Duodenal mucosa (tissue), 2 donors: ENCODE measurements at regions not wholly inside any gene's neighbourhood (a gene's known extent, or its start where the extent isn't known, plus 50 kb on each side); places are given as distances from the start of the nearest gene placed in this dataset.

Experiments
- H3K27ac ChIP-seq: one replicate; pipeline ENCODE4 v1.7.0; 2013; ENCODE audit warnings: low read depth, low read length
- H3K27me3 ChIP-seq, 2 donors: one replicate each; pipeline ENCODE4 v1.7.0; 2013; ENCODE audit warnings: low read length in 2 of 2, control low read depth in 1 of 2; ENCODE audit not compliant: insufficient read depth in 2 of 2, control insufficient read depth in 1 of 2
- H3K36me3 ChIP-seq, 2 donors: one replicate each; pipeline ENCODE4 v1.7.0; 2013; ENCODE audit warnings: low read length in 2 of 2, control low read depth in 1 of 2; ENCODE audit not compliant: insufficient read depth in 2 of 2, control insufficient read depth in 1 of 2
- H3K4me1 ChIP-seq, 2 donors: one replicate each; pipeline ENCODE4 v1.7.0; 2013; ENCODE audit warnings: low read length in 2 of 2, control low read depth in 1 of 2; ENCODE audit not compliant: insufficient read depth in 2 of 2, control insufficient read depth in 1 of 2
- H3K4me3 ChIP-seq, 2 donors: one replicate each; pipeline ENCODE4 v1.7.0; 2013; ENCODE audit warnings: low read length in 2 of 2, low read depth in 1 of 2
- H3K9ac ChIP-seq, 2 donors: one replicate each; pipeline ENCODE4 v1.7.0; 2013; ENCODE audit warnings: low read length in 2 of 2, low read depth in 1 of 2
- H3K9me3 ChIP-seq, 2 donors: one replicate each; pipeline ENCODE4 v1.7.0; 2013; ENCODE audit warnings: low read length in 2 of 2, control low read depth in 1 of 2; ENCODE audit not compliant: control insufficient read depth in 1 of 2

DNA sequence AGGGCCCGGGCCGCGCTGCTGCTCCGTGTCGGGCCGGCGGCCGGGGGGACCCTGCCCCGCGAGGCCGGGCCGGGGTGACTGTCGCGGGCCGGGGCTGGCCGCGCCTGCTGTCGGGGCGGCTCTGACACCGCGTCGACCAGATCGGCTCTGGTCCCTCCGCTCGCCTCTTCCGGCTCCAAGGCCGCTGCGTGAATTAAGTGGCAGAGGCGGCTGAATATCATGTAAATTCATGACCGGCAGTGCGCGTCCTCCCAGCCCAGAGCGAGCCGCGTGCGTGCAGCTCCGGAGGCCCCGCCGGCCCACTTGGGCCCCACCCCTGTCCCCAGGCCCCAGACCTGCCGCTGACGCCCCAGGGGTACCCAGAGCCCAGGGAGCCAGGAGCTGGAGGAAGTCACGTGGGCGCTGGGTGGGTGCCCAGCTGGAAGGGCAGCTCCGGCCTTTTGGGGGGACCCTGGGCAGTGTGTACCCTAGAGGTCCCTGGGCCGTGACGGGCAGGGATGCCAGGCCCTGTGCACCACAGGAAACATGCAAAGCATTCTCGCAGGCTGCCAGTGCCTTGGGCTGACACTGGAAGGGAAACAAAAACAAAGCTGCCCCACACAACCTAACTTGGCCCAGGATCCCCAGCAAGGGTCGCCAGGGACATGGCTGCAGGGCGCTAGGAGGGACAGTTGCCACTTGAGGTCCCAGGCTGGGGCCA, 584.0 kb upstream of the MKI67 start:
- Histone ChIP-seq H3K27ac (no peak overlapping the region), H3K9me3 (no peaks in the 10 kb centered on the region), H3K9ac (no peak overlapping the region), H3K4me1 (no peaks in the 10 kb centered on the region), H3K27me3 (no peaks in the 10 kb centered on the region), H3K36me3 (no peaks in the 10 kb centered on the region), H3K4me3 (no peak overlapping the region)

DNA sequence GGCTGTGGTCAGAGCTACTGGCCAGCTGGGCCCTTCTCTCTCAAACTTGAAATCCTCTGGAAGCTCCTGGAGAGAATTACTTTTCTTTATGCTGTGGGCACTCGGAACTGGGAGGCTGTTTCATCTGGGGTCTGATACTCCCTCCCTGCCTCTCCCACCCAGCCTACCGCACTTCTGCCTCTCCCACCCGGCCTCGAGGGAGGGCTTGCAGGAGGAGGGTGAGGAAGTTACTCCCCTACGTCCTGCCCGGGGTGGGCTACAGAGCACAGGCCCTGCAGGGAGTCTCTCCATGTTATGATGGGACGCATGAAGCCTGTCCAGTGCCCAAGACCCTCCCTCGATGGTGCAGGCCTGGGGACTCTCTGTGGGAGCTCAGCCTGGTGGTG, 584.6 kb upstream of the MKI67 start:
- H3K27ac ChIP-seq = no peak overlapping the region
- H3K9me3 ChIP-seq = no peaks in the 10 kb centered on the region
- no peaks in the 10 kb centered on the region for H3K4me1 ChIP-seq
- no peak overlapping the region for H3K4me3 ChIP-seq
- no peaks in the 10 kb centered on the region for H3K36me3 ChIP-seq
- no peak overlapping the region for H3K9ac ChIP-seq
- H3K27me3 ChIP-seq = no peaks in the 10 kb centered on the region

DNA sequence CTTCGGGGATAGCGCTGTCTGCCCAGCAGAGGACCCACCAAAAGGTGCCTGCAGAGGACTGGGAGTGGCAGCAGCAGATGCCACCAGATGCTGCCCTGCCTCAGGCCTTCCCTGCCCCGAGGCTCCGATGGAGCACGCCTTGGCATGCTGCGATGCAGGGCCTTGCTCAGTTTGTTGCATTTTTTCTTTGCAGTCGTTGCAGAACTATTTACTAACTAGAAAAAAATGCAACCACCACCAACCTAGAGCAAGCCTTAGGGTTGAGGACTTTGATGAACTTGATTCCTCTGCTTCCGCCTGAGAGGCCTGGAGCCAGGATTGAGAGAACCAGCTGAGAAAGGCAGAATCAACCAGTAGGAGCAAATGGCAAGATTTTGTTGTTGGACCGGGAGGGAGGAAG, 585.6 kb upstream of the MKI67 start:
- no peaks in the 10 kb centered on the region for H3K36me3 ChIP-seq
- no peaks in the 10 kb centered on the region for H3K4me1 ChIP-seq
- no peak overlapping the region for H3K9ac ChIP-seq
- H3K27me3 ChIP-seq = no peaks in the 10 kb centered on the region
- H3K27ac ChIP-seq = no peak overlapping the region
- H3K9me3 ChIP-seq = no peaks in the 10 kb centered on the region
- no peak overlapping the region for H3K4me3 ChIP-seq

DNA sequence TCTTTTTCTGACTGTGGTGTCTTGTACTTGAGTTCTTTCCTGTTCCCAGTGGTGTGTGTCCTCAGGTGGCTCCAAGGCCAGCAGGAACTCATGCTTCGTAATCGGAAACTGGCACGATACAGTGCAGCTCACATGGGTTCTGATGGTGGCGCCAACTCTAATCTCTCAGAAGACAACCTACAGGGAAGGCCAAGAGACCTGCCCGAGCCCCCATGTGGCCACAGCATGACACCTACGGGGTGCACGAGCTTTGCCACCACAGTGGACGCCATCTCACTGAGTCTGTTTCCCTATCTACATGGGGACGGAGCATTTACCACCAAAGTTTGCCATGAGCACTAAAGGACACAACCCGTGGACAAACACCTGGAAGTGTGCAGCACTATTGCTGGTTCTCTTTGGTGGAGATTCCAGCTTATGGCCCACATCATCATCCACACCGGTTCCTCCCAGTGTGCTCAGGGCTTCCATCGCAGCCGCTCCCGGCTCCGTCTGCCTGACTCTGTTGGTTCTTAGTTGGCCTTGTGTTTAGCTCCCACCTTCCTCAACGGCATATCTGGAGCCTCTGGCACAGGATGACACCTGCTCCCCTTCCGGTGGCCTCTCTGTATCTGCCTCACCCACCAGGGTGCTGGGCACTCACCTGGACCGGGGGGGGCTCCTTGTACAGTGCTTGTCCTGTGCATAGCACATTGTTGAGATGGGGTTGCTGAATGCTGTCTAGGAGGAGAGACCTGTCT, 586.6 kb upstream of the MKI67 start:
- no peak overlapping the region for H3K4me3 ChIP-seq
- H3K4me1 ChIP-seq = no peaks in the 10 kb centered on the region
- no peaks in the 10 kb centered on the region for H3K27me3 ChIP-seq
- no peak overlapping the region for H3K27ac ChIP-seq
- H3K9ac ChIP-seq = no peak overlapping the region
- H3K36me3 ChIP-seq = no peaks in the 10 kb centered on the region
- H3K9me3 ChIP-seq = no peaks in the 10 kb centered on the region

DNA sequence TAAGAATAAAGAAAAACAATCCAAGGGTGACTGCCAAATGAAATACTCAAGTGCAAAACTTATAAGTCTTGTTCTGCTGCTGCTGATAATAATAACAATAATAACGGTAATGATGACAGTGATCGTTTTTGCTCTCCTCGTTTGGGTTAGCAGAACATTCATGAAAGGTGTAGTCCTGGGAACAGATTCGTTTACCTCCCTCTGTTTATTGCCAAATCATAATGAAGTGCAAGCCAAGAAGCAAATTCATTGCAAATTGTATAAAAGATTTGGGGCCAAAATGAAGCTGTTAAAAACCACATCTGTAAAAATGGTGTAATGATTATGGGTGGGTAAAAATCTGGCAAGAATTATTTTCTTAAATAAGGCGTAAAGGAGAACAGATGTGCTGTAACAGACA, 587.2 kb upstream of the MKI67 start:
- Histone ChIP-seq H3K9me3 (no peaks in the 10 kb centered on the region), H3K4me1 (no peaks in the 10 kb centered on the region), H3K27ac (no peak overlapping the region), H3K27me3 (no peaks in the 10 kb centered on the region), H3K4me3 (no peak overlapping the region), H3K36me3 (no peaks in the 10 kb centered on the region), H3K9ac (no peak overlapping the region)

DNA sequence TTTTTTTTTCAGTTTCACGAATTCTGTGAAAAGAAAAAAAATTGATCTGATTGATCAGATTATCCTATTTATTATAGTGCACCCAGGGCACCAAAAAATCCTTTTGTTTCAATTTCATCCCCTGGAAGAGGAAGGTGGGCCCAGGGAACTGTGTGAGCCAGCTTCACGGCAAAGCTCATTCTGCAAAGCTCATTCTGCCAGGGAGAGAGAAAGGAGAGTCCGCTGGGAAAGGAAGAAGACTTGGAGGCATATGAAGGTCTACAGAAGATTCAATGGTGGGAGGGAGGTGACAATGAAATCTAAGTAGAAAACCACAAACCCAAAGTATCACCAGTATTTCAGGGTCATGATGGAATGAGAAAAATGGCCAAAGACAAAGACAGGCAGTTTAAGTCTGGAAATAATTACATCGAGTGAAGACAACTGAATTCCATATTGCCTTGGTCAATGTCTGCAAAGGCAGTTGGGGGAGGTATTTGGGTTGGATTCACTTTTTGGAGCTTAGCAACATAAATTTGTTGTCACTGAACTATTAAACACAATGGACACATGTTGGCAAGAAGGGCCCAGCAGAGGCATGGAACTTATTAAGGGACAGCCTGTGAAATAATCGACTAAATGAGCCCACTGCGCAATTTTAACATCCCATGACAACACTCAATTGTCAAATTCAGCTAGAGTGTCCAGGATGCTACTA, 587.8 kb upstream of the MKI67 start:
- no peaks in the 10 kb centered on the region for H3K4me1 ChIP-seq
- H3K36me3 ChIP-seq = no peaks in the 10 kb centered on the region
- H3K27ac ChIP-seq = no peak overlapping the region
- H3K9ac ChIP-seq = no peak overlapping the region
- H3K4me3 ChIP-seq = no peak overlapping the region
- H3K9me3 ChIP-seq = no peaks in the 10 kb centered on the region
- no peaks in the 10 kb centered on the region for H3K27me3 ChIP-seq

DNA sequence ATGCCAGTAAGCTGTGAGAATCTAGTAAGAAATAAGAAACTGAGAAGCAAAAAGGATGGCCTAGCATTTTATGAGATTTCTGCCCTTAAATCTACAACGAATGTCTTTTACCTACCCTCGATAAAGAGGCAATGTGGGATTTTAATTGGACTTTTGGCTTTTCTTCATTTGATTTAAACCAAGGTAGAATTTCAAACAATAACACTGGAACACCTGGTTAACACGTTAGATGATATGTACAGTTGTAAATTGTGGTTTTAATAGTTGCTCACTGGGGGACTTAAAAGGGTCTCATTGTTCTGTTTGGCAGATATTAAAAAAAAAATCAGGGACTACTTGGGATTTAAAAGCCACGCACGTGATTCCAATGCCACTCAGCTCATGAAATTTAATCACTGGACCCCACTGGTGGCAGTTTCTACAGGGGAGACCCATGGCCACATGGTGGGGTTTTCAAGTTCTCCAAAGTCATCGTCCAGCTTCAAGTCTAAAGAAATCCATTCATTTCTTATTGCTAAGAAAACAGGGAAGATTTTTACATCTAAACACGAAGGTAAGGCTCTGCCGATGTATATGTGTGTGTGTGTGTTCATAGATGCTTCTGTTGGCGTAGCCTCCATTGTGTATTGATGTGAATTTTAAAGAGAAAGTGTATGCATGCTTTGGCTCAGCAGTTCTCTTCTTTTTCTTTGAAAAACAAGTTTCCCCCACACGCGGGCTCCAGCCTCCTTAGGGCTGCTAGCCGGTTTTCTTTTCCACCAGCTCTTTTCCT, 588.6 kb upstream of the MKI67 start:
- Histone ChIP-seq H3K27ac (no peak overlapping the region), H3K9me3 (no peaks in the 10 kb centered on the region), H3K4me3 (no peak overlapping the region), H3K4me1 (no peaks in the 10 kb centered on the region), H3K36me3 (no peaks in the 10 kb centered on the region), H3K27me3 (no peaks in the 10 kb centered on the region), H3K9ac (no peak overlapping the region)

DNA sequence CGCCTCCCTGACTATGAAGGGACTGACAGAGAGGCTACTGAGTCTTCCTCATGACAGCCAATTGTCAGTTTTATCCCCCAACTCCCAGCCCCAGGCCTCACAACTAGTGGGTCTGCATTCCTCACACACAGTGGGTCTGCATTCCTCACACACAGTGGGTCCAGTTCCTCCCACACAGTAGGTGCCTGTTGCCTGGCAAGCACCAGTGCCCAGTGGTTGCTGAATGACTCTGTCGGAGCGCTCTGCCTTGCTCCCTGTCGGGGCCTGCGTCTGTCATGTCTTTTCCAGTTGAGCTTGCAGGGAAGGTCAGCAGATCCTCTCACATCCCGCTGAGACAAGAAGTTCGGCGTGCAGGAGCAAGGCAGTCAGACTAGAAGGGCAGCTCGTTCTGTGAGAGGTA, 590.0 kb upstream of the MKI67 start:
- Histone ChIP-seq H3K9me3 (no peaks in the 10 kb centered on the region), H3K4me1 (no peaks in the 10 kb centered on the region), H3K4me3 (no peak overlapping the region), H3K36me3 (no peaks in the 10 kb centered on the region), H3K27me3 (no peaks in the 10 kb centered on the region), H3K27ac (no peak overlapping the region), H3K9ac (no peak overlapping the region)

DNA sequence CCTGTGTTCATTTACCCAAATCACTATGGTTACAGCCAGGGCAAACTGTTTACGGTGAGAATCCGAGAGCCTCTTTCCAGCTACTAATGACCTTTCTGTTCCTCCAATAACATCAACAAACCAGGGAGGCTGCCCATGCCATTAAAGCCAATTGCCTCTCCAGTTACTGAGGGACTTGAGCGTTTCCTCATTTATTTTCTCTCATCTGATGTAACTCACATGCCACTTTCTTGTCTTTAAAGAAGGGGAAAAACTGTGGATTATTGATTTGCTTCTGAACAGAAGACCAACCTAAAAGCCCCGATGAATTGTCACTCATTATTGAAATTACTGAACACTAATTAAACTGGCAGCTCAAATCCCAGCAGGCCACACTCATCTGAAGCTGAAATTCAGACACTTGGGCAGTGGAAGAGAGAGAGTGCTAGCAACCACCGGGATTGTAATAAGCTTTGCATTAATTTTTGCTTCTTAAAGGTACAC, 595.8 kb upstream of the MKI67 start:
- no peak overlapping the region for H3K9ac ChIP-seq
- H3K27me3 ChIP-seq = no peaks in the 10 kb centered on the region
- H3K9me3 ChIP-seq = no peaks in the 10 kb centered on the region
- no peak overlapping the region for H3K4me3 ChIP-seq
- no peak overlapping the region for H3K27ac ChIP-seq
- no peaks in the 10 kb centered on the region for H3K4me1 ChIP-seq
- no peaks in the 10 kb centered on the region for H3K36me3 ChIP-seq

DNA sequence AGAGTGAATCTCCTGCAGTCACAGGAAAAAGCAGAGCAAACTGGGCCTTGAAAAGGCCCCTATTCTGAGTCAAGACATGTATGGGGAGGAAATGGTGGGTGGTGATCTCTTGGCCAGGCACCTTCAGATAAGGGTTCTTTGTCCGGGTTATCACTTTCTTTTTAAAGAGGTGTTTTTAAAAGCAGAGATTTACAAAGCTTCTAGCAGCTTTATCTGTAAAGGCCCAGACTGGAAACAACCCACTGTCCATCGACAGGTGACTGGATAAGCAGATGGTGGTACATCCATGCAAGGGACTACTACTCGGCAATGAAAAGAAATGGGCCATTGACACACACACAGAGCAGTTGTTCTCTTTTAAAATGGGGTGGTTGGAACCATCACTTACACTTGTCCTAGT, 596.7 kb upstream of the MKI67 start:
- no peaks in the 10 kb centered on the region for H3K27me3 ChIP-seq
- H3K36me3 ChIP-seq = no peaks in the 10 kb centered on the region
- H3K27ac ChIP-seq = no peak overlapping the region
- no peaks in the 10 kb centered on the region for H3K4me1 ChIP-seq
- H3K9ac ChIP-seq = no peak overlapping the region
- no peaks in the 10 kb centered on the region for H3K9me3 ChIP-seq
- no peak overlapping the region for H3K4me3 ChIP-seq
